DMS153 (cell line): ENCODE measurements at regions not wholly inside any gene's neighbourhood (a gene's known extent, or its start where the extent isn't known, plus 50 kb on each side); places are given as distances from the start of the nearest gene placed in this dataset.
"Not testable (repeated sequence)": the region's sequence is repeated elsewhere in the genome, so short reads cannot be mapped to it uniquely, and the experiment has no call there.

Source experiments
- DNase-seq: peaks from one replicate; lab custom pipeline; 2025; lab: John Stamatoyannopoulos, UW

GRCh38 chr9:97103613-97104383 is 64.9 kb upstream of the CTSV start:
- DNase-seq, result peak; percentile 31

GRCh38 chr9:97099540-97099939 is 60.6 kb upstream of the CTSV start:
- DNase-seq, result not testable (repeated sequence)

GRCh38 chr9:97096793-97097192 is 57.9 kb upstream of the CTSV start:
- DNase-seq, result no peak

GRCh38 chr9:97089361-97089760 is 50.4 kb upstream of the CTSV start:
- DNase-seq, result not testable (repeated sequence)
